ENCODE measurements at regions not wholly inside any gene's neighbourhood (a gene's known extent, or its start where the extent isn't known, plus 50 kb on each side); places are given as distances from the start of the nearest gene placed in this dataset.
"Not testable (repeated sequence)": the region's sequence is repeated elsewhere in the genome, so short reads cannot be mapped to it uniquely, and the experiment has no call there.

DNA sequence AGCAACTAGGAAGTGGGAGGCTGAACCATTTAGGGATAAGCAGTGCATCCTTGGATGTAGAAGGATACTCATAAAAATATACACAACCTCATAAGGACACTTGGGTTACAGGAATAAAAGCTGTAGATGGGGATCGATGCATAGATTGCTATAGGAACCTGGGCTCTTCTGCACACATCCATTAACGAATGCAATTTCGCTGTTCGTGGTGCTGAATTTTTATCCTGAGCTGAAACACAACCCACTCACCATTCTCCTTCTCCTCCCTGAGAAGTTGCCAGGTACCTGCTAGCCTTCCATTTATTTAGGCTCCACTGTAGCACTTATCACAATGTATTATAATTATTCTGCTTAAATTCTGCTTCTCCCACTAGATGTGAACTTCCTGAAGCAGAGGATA, 320.6 kb upstream of the BRINP1 start:
- H3K27ac ChIP-seq = no peak overlapping the region
- TF ChIP-seq, protein P1, sequence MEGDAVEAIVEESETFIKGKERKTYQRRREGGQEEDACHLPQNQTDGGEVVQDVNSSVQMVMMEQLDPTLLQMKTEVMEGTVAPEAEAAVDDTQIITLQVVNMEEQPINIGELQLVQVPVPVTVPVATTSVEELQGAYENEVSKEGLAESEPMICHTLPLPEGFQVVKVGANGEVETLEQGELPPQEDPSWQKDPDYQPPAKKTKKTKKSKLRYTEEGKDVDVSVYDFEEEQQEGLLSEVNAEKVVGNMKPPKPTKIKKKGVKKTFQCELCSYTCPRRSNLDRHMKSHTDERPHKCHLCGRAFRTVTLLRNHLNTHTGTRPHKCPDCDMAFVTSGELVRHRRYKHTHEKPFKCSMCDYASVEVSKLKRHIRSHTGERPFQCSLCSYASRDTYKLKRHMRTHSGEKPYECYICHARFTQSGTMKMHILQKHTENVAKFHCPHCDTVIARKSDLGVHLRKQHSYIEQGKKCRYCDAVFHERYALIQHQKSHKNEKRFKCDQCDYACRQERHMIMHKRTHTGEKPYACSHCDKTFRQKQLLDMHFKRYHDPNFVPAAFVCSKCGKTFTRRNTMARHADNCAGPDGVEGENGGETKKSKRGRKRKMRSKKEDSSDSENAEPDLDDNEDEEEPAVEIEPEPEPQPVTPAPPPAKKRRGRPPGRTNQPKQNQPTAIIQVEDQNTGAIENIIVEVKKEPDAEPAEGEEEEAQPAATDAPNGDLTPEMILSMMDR (conservative IDR thresholded peaks at IDR 0.05) = no peak

DNA sequence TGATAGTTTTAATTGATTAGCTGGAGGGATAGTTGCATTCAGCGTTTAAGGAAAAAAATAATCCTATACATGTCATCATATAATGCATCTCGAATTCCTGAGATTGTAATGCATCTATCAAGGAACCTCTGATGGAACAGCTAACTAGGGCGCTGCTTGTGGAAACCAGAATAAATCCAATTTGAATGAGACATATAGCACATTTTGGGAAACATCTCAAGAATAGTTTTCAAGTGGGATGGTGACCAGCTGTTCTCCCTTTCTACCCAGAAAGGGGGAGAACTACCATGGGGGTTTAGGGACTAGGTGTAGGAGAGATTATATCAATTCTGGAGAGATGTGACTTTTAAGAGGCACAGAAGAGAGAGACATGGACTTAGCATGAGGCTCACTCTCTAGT, 319.3 kb upstream of the BRINP1 start:
- TF ChIP-seq, protein P1 (conservative IDR thresholded peaks at IDR 0.05) = no peak
- H3K27ac ChIP-seq = no peak overlapping the region

DNA sequence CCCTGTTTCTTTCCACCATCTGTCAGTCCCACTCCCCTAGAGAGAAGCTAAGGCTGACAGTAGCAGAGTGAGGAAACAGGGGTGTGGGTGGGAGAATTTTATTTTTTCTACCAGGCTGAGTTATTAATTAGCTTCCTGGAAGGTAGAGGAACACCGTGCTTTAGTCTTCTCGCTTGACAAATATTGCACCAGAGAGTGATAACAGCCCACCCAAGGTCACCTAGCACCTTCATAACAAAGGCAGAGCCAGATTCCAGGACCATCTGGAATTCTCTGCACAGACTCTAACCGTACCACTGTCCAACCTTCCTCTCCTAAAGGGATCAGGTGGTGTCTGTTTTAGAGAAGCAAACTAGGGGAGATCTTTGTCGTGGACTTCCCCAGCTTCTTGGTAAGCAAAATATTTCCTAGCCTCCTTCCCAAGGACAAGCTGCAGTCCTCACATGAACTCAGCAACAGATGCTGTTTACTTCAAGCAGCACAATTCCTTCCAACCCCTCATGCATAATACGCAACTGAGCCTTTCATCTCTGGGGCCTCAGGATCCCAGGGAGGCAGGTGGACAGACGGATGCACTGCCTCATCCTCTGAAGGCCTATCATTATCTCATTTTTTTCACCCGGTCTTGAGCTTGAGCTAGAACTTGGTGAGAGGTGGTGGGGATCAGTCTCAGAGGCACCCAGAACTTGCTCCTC, 308.7 kb upstream of the BRINP1 start:
- H3K27ac ChIP-seq = no peak overlapping the region
- TF ChIP-seq, protein P1 (conservative IDR thresholded peaks at IDR 0.05) = no peak

DNA sequence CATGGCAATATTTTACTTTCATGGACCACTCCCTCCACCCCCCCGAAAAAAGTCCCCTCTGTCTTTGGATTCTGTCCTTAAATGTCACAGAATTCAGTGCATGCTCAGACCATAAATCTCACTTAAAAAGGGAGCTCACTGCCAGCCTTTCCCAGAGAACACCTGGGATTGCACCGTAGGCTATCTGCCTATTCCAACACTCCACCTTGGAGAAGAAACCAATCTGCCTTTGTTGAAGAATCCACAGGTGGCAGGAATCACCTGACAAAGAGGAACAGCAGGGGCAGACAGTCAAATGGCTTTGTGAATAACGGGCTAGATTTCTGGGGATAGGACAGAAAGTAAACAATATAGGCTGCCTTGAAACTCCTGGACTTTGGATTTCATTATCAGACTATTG, 306.7 kb upstream of the BRINP1 start:
- TF ChIP-seq, protein P1 (conservative IDR thresholded peaks at IDR 0.05) = no peak
- H3K27ac ChIP-seq = no peak overlapping the region

DNA sequence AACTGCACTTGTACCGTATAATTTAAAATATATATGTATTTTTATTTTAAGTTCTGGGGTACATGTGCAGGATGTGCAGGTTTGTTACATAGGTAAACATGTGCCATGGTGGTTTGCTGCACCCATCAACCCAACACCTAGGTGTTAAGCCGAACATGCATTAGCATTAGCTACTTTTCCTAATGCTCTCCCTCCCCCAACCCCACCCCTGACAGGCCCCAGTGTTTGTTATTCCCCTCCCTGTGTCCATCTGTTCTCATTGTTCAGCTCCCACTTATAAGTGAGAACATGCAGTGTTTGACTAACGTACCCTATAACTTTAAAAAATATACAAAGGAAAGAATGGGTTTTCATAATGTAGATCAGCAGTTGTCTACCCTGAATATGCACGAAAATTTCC, 303.5 kb upstream of the BRINP1 start:
- H3K27ac ChIP-seq = not testable (repeated sequence)

DNA sequence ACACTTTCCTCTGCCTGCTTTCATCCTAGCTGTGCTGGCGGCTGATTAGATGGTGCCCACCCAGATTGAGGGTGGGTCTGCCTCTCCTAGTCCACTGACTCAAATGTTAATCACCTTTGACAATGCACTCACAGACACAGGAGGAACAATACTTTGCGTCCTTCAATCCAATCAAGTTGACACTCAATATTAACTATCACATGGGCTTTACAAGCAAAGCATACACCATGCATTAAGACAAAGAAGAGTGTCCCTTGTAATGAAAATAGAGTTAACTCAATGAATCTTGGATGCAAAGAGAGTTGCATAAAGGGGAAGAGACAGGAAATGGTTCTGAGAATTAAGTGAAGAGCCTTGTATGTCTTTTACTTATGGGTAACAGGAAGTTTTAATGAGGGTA, 298.7 kb upstream of the BRINP1 start:
- H3K27ac ChIP-seq = no peak overlapping the region
- TF ChIP-seq, protein P1 (conservative IDR thresholded peaks at IDR 0.05) = no peak

DNA sequence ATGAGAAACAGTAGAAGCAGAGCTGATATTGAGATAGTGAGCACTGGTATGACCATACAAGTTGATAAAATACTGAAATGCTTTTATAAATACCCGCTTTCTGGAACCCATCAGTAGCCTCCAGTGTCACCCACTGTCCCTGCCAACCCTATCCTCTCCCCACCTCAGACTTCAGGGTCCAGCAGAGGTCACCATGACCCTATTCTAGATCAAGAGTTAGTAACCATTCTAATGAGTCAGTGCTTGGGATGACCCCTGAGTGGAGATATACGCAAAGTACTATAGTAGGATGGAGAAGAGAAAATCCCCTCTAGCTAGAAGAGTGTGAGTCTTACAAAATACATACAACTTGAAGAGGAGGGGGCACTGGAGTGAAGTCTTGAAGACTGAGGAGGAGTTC, 297.9 kb upstream of the BRINP1 start:
- TF ChIP-seq, protein P1 (conservative IDR thresholded peaks at IDR 0.05) = no peak
- H3K27ac ChIP-seq = no peak overlapping the region

DNA sequence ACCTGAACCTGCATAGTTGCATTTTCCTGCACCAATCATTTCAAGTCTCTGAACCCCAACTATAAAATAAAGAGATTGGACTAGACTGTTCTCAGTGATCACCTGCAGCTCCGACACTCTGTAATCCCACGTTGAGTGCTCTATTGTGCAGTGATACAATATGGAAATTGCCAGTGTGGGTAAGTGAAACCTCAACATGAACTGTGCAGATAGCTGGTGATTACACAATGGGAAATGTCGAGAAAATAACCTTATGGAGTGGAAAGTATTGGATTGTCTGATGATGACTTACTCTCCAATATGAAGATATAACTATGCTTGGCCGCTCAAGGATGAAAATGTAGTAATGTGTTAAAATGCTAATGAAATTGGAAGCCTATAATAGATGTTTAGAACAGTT, 293.1 kb upstream of the BRINP1 start:
- H3K27ac ChIP-seq = no peak overlapping the region
- TF ChIP-seq, protein P1 (conservative IDR thresholded peaks at IDR 0.05) = no peak

All from VCaP (cell line).